ENCODE measurements at regions not wholly inside any gene's neighbourhood (a gene's known extent, or its start where the extent isn't known, plus 50 kb on each side); places are given as distances from the start of the nearest gene placed in this dataset.

DNA sequence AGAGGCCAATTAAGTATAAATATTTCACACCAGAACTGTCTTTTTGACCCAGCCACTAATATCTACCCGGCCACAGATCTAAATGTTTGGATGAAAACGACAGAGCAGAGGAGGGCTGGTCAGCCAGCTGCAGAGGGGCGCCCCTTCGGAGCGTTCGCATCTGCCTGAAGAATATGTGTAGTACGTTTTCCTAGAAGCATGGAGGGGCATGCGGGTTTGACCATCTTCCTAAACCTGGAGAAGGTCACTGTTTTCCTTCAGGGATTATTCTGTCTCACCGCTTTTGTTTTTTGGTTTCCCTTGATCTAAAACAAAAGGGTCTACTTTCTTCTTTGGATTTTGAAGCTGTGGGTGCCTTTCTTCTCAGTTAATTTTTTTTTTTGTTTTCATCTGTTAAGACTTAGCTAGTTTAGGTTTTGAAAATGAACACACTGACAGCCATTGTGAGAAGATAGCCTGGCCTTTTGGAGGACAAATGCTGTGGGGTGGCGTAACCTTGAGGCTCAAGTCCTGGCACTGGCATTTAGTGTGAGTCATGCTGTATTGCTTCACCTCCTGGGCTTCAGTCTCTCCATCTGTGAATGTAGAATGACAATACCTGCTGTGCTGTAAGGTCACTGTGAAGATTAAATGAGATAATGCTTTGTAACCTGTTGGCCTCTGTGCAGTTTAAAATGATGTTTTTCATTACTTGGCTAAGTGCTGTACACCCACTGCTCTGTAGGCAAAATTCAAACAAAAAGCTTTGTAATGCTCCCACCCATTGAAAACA is 74.1 kb upstream of the IRF2BP2 start (continued):
- TF ChIP-seq ZNF10 (CRISPR knock-in tag; IDR thresholded peaks at IDR 0.05; ENCODE audit: borderline replicate concordance, low read depth), result no peak
- TF ChIP-seq ZNF343 (CRISPR knock-in tag; IDR thresholded peaks at IDR 0.05), result 0 out of 2 replicates have a peak, but pooled peaks have one; percentile 73
- TF ChIP-seq ZNF720 (CRISPR knock-in tag; IDR thresholded peaks at IDR 0.05), result no peak
- TF ChIP-seq ARNTL (CRISPR knock-in tag; IDR thresholded peaks at IDR 0.05), result peak; percentile 60; the same call in 1 of the 2 replicates
- TF ChIP-seq ZBTB8A (CRISPR knock-in tag; IDR thresholded peaks at IDR 0.05; ENCODE audit: borderline replicate concordance, low read depth), result no peak
- no peak for TF ChIP-seq CAMTA2 (CRISPR knock-in tag; IDR thresholded peaks at IDR 0.05; ENCODE audit: borderline replicate concordance)
- 0 out of 2 replicates have a peak, but pooled peaks have one; percentile 58 for TF ChIP-seq ZSCAN21 (CRISPR knock-in tag; IDR thresholded peaks at IDR 0.05; ENCODE audit: borderline replicate concordance)
- no peak for TF ChIP-seq ZNF484 (CRISPR knock-in tag; IDR thresholded peaks at IDR 0.05; ENCODE audit: borderline replicate concordance, low read depth)
- TF ChIP-seq ZNF224 (CRISPR knock-in tag; IDR thresholded peaks at IDR 0.05), result no peak
- TF ChIP-seq, protein P1, sequence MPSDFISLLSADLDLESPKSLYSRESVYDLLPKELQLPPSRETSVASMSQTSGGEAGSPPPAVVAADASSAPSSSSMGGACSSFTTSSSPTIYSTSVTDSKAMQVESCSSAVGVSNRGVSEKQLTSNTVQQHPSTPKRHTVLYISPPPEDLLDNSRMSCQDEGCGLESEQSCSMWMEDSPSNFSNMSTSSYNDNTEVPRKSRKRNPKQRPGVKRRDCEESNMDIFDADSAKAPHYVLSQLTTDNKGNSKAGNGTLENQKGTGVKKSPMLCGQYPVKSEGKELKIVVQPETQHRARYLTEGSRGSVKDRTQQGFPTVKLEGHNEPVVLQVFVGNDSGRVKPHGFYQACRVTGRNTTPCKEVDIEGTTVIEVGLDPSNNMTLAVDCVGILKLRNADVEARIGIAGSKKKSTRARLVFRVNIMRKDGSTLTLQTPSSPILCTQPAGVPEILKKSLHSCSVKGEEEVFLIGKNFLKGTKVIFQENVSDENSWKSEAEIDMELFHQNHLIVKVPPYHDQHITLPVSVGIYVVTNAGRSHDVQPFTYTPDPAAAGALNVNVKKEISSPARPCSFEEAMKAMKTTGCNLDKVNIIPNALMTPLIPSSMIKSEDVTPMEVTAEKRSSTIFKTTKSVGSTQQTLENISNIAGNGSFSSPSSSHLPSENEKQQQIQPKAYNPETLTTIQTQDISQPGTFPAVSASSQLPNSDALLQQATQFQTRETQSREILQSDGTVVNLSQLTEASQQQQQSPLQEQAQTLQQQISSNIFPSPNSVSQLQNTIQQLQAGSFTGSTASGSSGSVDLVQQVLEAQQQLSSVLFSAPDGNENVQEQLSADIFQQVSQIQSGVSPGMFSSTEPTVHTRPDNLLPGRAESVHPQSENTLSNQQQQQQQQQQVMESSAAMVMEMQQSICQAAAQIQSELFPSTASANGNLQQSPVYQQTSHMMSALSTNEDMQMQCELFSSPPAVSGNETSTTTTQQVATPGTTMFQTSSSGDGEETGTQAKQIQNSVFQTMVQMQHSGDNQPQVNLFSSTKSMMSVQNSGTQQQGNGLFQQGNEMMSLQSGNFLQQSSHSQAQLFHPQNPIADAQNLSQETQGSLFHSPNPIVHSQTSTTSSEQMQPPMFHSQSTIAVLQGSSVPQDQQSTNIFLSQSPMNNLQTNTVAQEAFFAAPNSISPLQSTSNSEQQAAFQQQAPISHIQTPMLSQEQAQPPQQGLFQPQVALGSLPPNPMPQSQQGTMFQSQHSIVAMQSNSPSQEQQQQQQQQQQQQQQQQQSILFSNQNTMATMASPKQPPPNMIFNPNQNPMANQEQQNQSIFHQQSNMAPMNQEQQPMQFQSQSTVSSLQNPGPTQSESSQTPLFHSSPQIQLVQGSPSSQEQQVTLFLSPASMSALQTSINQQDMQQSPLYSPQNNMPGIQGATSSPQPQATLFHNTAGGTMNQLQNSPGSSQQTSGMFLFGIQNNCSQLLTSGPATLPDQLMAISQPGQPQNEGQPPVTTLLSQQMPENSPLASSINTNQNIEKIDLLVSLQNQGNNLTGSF (CRISPR knock-in tag; IDR thresholded peaks at IDR 0.05), result no peak
- TF ChIP-seq ZNF501 (CRISPR knock-in tag; IDR thresholded peaks at IDR 0.05), result no peak
- no peak for TF ChIP-seq DR1 (CRISPR knock-in tag; IDR thresholded peaks at IDR 0.05)
- no peak for TF ChIP-seq REL (CRISPR knock-in tag; conservative IDR thresholded peaks at IDR 0.05)
- TF ChIP-seq IRF2 (CRISPR knock-in tag; IDR thresholded peaks at IDR 0.05), result peak; percentile 88
- TF ChIP-seq FOXO1 (CRISPR knock-in tag; IDR thresholded peaks at IDR 0.05), result peak; percentile 94
- no peak for TF ChIP-seq ZNF276 (CRISPR knock-in tag; IDR thresholded peaks at IDR 0.05; ENCODE audit: low read depth)
- 0 out of 2 replicates have a peak, but pooled peaks have one; percentile 71 for TF ChIP-seq HMG20B (CRISPR knock-in tag; conservative IDR thresholded peaks at IDR 0.05)
- no peak for TF ChIP-seq ATF5 (CRISPR knock-in tag; IDR thresholded peaks at IDR 0.05; ENCODE audit: low read depth)
- peak; percentile 94 for TF ChIP-seq ZNF331 (CRISPR knock-in tag; IDR thresholded peaks at IDR 0.05)
- peak; percentile 100 for TF ChIP-seq JUND (CRISPR knock-in tag; IDR thresholded peaks at IDR 0.05)
- no peak for TF ChIP-seq ZNF124 (CRISPR knock-in tag; IDR thresholded peaks at IDR 0.05)
